Right lobe of liver (tissue), 6 donors: ENCODE measurements at regions not wholly inside any gene's neighbourhood (a gene's known extent, or its start where the extent isn't known, plus 50 kb on each side); places are given as distances from the start of the nearest gene placed in this dataset.
A peak's percentile ranks its signal among the peaks of the same experiment; 100 is the strongest.
"Not testable (repeated sequence)": the region's sequence is repeated elsewhere in the genome, so short reads cannot be mapped to it uniquely, and the experiment has no call there.

ENCODE experiments used
- ATAC-seq, 4 donors: fragments of 200-7000 bp; cut with Tn5 transposase; one replicate each; pipeline ENCODE4 v1.9.1; 2020; ENCODE audit warnings: mild to moderate bottlenecking in 4 of 4, moderate library complexity in 4 of 4
- DNase-seq, 3 donors: peaks; one replicate each; pipeline ENCODE4 v3.0.0-alpha.2; 2020
- H3K27ac ChIP-seq, 3 donors: fragments of 200-600 bp; one replicate each; pipeline ENCODE4 v1.8.0; 2022
- H3K27me3 ChIP-seq, 2 donors: fragments of 200-600 bp; one replicate each; pipeline ENCODE4 v1.8.0; 2022
- H3K36me3 ChIP-seq, 4 donors: fragments of 200-600 bp; sonication (generic) in 1 of 4; one replicate each; pipeline versions ENCODE4 v1.5.1 to v1.8.0; 2017 to 2022; ENCODE audit warnings: control low read depth in 1 of 4
- H3K4me1 ChIP-seq, 4 donors: fragments of 200-600 bp; sonication (generic) in 1 of 4; one replicate each; pipeline versions ENCODE4 v1.5.1 to v1.8.0; 2017 to 2022; ENCODE audit warnings: control low read depth in 1 of 4
- H3K4me3 ChIP-seq, 3 donors: fragments of 200-600 bp; one replicate each; pipeline ENCODE4 v1.8.0; 2022
- H3K9me3 ChIP-seq, 4 donors: fragments of 200-600 bp; sonication (generic) in 1 of 4; one replicate each; pipeline versions ENCODE4 v1.5.1 to v1.8.0; 2017 to 2022; ENCODE audit warnings: control low read depth in 1 of 4
- CTCF ChIP-seq, 4 donors: fragments of 200-600 bp in 3 of 4; fragments of 450-650 bp in 1 of 4; IDR thresholded peaks; one replicate each; pipeline versions ENCODE4 v1.5.1 to v1.8.0; 2016 to 2022; ENCODE audit warnings: antibody characterized with exemption in 4 of 4, mild to moderate bottlenecking in 2 of 4
- POLR2A ChIP-seq: fragments of 450-650 bp; IDR thresholded peaks from one replicate; pipeline ENCODE4 v1.6.1; 2017; ENCODE audit warnings: antibody characterized with exemption, mild to moderate bottlenecking
- WGBS: methylation state at CpG from one replicate; pipeline ENCODE4 v1.1.6; 2018; ENCODE audit warnings: low coverage, low lambda C conversion rate; ENCODE audit not compliant: insufficient coverage; ENCODE audit errors: missing lambda C conversion rate; 5-methylcytosine and 5-hydroxymethylcytosine counted together
- intact Hi-C, 2 donors: fragments of 100-400 bp; cut with DNase I; formaldehyde crosslinking; loops; one replicate each; pipeline versions ENCODE4 v1.11.2 to v1.14.1; 2022
- donor health status: DM: no; HTN: yes; CAD: no.
- donor health status: DM: no; HTN: no; CAD: no.
- donor health status: DM: no; HTN: no; CAD: no.
- donor health status: DM: no; HTN: yes; CAD: no.
- donor health status: DM: no; HTN: yes; CAD: no.

GRCh38 chr6:87756858-87757257 lies 54.8 kb upstream of the AKIRIN2 start:
- no peaks in the 10 kb centered on the region for H3K36me3 ChIP-seq
- H3K4me1 ChIP-seq: no peaks in the 10 kb centered on the region
- H3K27me3 ChIP-seq: no peaks in the 10 kb centered on the region
- no peaks in the 10 kb centered on the region for H3K9me3 ChIP-seq
- 38% methylated on average over 2 of the region's 2 CpGs for WGBS
- no peak for TF ChIP-seq CTCF (IDR thresholded peaks at IDR 0.05)
- TF ChIP-seq POLR2A: no peak
- no peak overlapping the region for H3K4me3 ChIP-seq
- ATAC-seq (peak; percentile 54 to 80 (median 56)), DNase-seq (no peak)
- intact Hi-C loops: no loop called here
- no peak overlapping the region for H3K27ac ChIP-seq

GRCh38 chr6:87755708-87756671 lies 54.0 kb upstream of the AKIRIN2 start:
- no peak for DNase-seq

GRCh38 chr6:87754828-87755227 lies 52.8 kb upstream of the AKIRIN2 start:
- Histone ChIP-seq H3K9me3 (no peaks in the 10 kb centered on the region), H3K4me3 (no peak overlapping the region), H3K4me1 (no peaks in the 10 kb centered on the region), H3K36me3 (no peaks in the 10 kb centered on the region), H3K27ac (no peak overlapping the region), H3K27me3 (no peaks in the 10 kb centered on the region)
- TF ChIP-seq POLR2A (no peak), CTCF (IDR thresholded peaks at IDR 0.05) (no peak)
- intact Hi-C loops: no loop called here
- DNase-seq: no peak
- no peak for ATAC-seq
- no CpG with 5 or more reads among the region's 1 CpG for whole genome bisulfite sequencing

More at GRCh38 chr6:87755708-87756671, 54.0 kb upstream of the AKIRIN2 start:
- H3K27ac ChIP-seq: peak overlapping the region in 1 of 3 donors; percentile 27
- TF ChIP-seq POLR2A (no peak), CTCF (IDR thresholded peaks at IDR 0.05) (no peak)
- H3K27me3 ChIP-seq: no peaks in the 10 kb centered on the region
- ATAC-seq: peak; percentile 68 to 95 (median 83)
- H3K9me3 ChIP-seq: no peaks in the 10 kb centered on the region
- H3K4me1 ChIP-seq: no peaks in the 10 kb centered on the region
- no peak overlapping the region for H3K4me3 ChIP-seq
- intact Hi-C loops: no loop called here
- WGBS: 42% methylated on average over 6 of the region's 7 CpGs
- H3K36me3 ChIP-seq: no peaks in the 10 kb centered on the region

GRCh38 chr6:87753131-87753685 lies 51.2 kb upstream of the AKIRIN2 start:
- Histone ChIP-seq H3K27me3 (no peaks in the 10 kb centered on the region), H3K36me3 (no peaks in the 10 kb centered on the region), H3K9me3 (no peaks in the 10 kb centered on the region), H3K4me3 (no peak overlapping the region), H3K4me1 (no peaks in the 10 kb centered on the region), H3K27ac (no peak overlapping the region)
- ATAC-seq (no peak), DNase-seq (no peak)
- WGBS: 64% methylated on average over 4 of the region's 4 CpGs
- intact Hi-C loops: no loop called here
- TF ChIP-seq CTCF (IDR thresholded peaks at IDR 0.05) (no peak), POLR2A (no peak)

GRCh38 chr6:87752503-87752902 lies 50.5 kb upstream of the AKIRIN2 start:
- H3K36me3 ChIP-seq, H3K4me3 ChIP-seq, DNase-seq, H3K27me3 ChIP-seq, H3K27ac ChIP-seq, ATAC-seq, intact Hi-C loops, H3K4me1 ChIP-seq, H3K9me3 ChIP-seq: not testable (repeated sequence)
- 92% methylated on average over 11 of the region's 11 CpGs for WGBS
